Liver (tissue), 8 donors: ENCODE measurements at regions not wholly inside any gene's neighbourhood (a gene's known extent, or its start where the extent isn't known, plus 50 kb on each side); places are given as distances from the start of the nearest gene placed in this dataset.

ENCODE experiments used
- DNase-seq: peaks from one replicate; pipeline ENCODE4 v3.0.0-alpha.2; 2017; ENCODE audit warnings: low spot score
- H3K27ac ChIP-seq, 2 donors: one replicate each; pipeline ENCODE4 v1.7.0; 2013; ENCODE audit warnings: inconsistent platforms in 2 of 2, low read length in 2 of 2, control low read depth in 1 of 2, low read depth in 1 of 2, mild to moderate bottlenecking in 1 of 2
- H3K27me3 ChIP-seq, 4 donors: one replicate each; pipeline versions ENCODE4 v1.6.1 to v1.7.0; 2013; ENCODE audit warnings: low read length in 3 of 4, inconsistent platforms in 1 of 4, mild to moderate bottlenecking in 1 of 4, moderate library complexity in 1 of 4; ENCODE audit not compliant: control insufficient read depth in 4 of 4, insufficient read depth in 4 of 4
- H3K36me3 ChIP-seq, 4 donors: one replicate each; pipeline versions ENCODE4 v1.6.1 to v1.7.0; 2013; ENCODE audit warnings: low read length in 3 of 4, mild to moderate bottlenecking in 3 of 4, low read depth in 1 of 4, moderate library complexity in 1 of 4; ENCODE audit not compliant: control insufficient read depth in 4 of 4, insufficient read depth in 3 of 4
- H3K4me1 ChIP-seq, 4 donors: one replicate each; pipeline versions ENCODE4 v1.6.1 to v1.7.0; 2013; ENCODE audit warnings: low read length in 3 of 4, mild to moderate bottlenecking in 3 of 4, moderate library complexity in 1 of 4; ENCODE audit not compliant: control insufficient read depth in 4 of 4, insufficient read depth in 4 of 4
- H3K4me3 ChIP-seq, 3 donors: one replicate each; pipeline versions ENCODE4 v1.6.1 to v1.7.0; 2013; ENCODE audit warnings: low read length in 3 of 3, control low read depth in 1 of 3, low read depth in 1 of 3, mild to moderate bottlenecking in 1 of 3
- H3K9ac ChIP-seq, 2 donors: one replicate each; pipeline ENCODE4 v1.7.0; 2013; ENCODE audit warnings: low read length in 2 of 2, mild to moderate bottlenecking in 2 of 2, moderate library complexity in 2 of 2, control low read depth in 1 of 2, low read depth in 1 of 2
- H3K9me3 ChIP-seq, 4 donors: one replicate each; pipeline versions ENCODE4 v1.6.1 to v1.7.0; 2013; ENCODE audit warnings: low read length in 3 of 4; ENCODE audit not compliant: control insufficient read depth in 4 of 4
- EGR1 ChIP-seq, 2 donors: IDR thresholded peaks; 2 replicates each; pipeline ENCODE4 v1.6.1; 2016 to 2018; ENCODE audit warnings: antibody characterized with exemption in 2 of 2, low read depth in 2 of 2
- FOXA1 ChIP-seq: IDR thresholded peaks from 2 replicates; pipeline ENCODE4 v1.6.1; 2016; ENCODE audit warnings: antibody characterized with exemption
- FOXA2 ChIP-seq: IDR thresholded peaks from 2 replicates; pipeline ENCODE4 v1.6.1; 2016; ENCODE audit warnings: antibody characterized with exemption
- HNF4A ChIP-seq, 2 donors: conservative IDR thresholded peaks; 2 replicates each; pipeline ENCODE4 v1.6.1; 2016; ENCODE audit warnings: antibody characterized with exemption in 2 of 2, mild to moderate bottlenecking in 2 of 2
- HNF4G ChIP-seq: IDR thresholded peaks from 2 replicates; pipeline ENCODE4 v1.6.1; 2016; ENCODE audit warnings: antibody characterized with exemption
- NR2F2 ChIP-seq: IDR thresholded peaks from 2 replicates; pipeline ENCODE4 v1.6.1; 2016; ENCODE audit warnings: antibody characterized with exemption
- RAD21 ChIP-seq, 2 donors: IDR thresholded peaks; 2 replicates each; pipeline ENCODE4 v1.6.1; 2016; ENCODE audit warnings: antibody characterized with exemption in 2 of 2, mild to moderate bottlenecking in 2 of 2
- RXRA ChIP-seq, 2 donors: IDR thresholded peaks; 2 replicates each; pipeline ENCODE4 v1.6.1; 2017 to 2018; ENCODE audit warnings: antibody characterized with exemption in 2 of 2, mild to moderate bottlenecking in 1 of 2
- SP1 ChIP-seq: IDR thresholded peaks from 2 replicates; pipeline ENCODE4 v1.6.1; 2018; ENCODE audit warnings: antibody characterized with exemption, mild to moderate bottlenecking
- YY1 ChIP-seq: IDR thresholded peaks from 2 replicates; pipeline ENCODE4 v1.6.1; 2016; ENCODE audit warnings: antibody characterized with exemption, mild to moderate bottlenecking
- WGBS: extraction: QIAGEN DNeasy Blood & Tissue Kit; methylation state at CpG from one replicate; pipeline ENCODE4 v1.1.7; 2013; 5-methylcytosine and 5-hydroxymethylcytosine counted together
- TF ChIP-seq, protein P1 (sequence below): fragments of 150-350 bp; IDR thresholded peaks from 2 replicates; pipeline ENCODE4 v1.5.1; 2017; ENCODE audit warnings: improper control_type of control experiment, low read depth, low read length; ENCODE audit not compliant: missing input control
- TF ChIP-seq, protein P2 (sequence below): IDR thresholded peaks from 2 replicates; pipeline ENCODE4 v1.6.1; 2016; ENCODE audit warnings: antibody characterized with exemption
- TF ChIP-seq, protein P3 (sequence below): IDR thresholded peaks from 2 replicates; pipeline ENCODE4 v1.6.1; 2016; ENCODE audit warnings: antibody characterized with exemption
- TF ChIP-seq, protein P4 (sequence below): IDR thresholded peaks from 2 replicates; pipeline ENCODE4 v1.6.1; 2016; ENCODE audit warnings: antibody characterized with exemption
- TF ChIP-seq, protein P5 (sequence below): IDR thresholded peaks from 2 replicates; pipeline ENCODE4 v1.6.1; 2016; ENCODE audit warnings: antibody characterized with exemption, mild to moderate bottlenecking
- donor health status: healthy.
- donor health status: healthy.
- donor health status: healthy.
- donor health status: healthy.
- donor health status: healthy.

DNA sequence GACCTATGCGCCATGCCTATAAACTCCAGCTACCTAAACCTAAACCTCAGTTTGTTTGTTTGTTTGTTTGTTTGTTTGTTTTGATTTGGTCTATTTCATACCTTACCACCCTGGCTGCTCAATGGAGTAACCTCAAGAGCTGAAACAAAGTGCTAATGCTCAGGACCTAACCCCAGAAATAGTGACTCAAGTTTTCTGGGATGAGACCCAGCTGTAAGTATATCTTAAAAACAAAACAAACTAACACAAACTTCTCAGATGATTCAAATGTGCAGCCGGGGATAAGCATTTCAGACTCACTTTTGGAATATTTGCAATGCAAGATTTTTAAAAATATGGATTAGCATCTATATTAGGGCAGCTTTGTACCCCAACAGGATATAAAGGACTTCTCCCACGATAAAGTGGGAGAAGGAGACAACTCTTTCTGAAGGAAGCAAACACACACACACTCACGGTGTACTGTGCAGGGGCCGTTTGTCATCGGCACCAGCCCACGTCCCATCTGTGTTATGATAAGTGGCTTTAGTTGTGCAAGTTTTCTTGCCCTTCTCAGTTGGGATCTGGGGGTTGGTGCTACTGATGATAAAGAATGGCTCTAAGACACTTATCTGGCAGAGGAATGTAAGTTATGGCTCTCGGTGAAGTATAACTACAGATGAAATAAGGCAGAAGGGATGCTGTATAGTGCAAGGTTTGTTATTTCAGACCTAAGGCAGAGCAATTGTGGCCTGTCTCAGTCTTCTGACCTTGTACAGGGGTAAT lies 516.7 kb upstream of the TMEM132C start:
- H3K9ac ChIP-seq, result no peak overlapping the region
- no peak overlapping the region for H3K4me3 ChIP-seq
- WGBS, result 69% methylated on average over 8 of the region's 8 CpGs
- no peaks in the 10 kb centered on the region for H3K9me3 ChIP-seq
- H3K27ac ChIP-seq, result no peak overlapping the region
- DNase-seq, result no peak
- peaks cover 0 to 2% (median 0%) of the 10 kb centered on the region in 4 donors for H3K27me3 ChIP-seq
- no peaks in the 10 kb centered on the region for H3K4me1 ChIP-seq
- TF ChIP-seq, protein P1, sequence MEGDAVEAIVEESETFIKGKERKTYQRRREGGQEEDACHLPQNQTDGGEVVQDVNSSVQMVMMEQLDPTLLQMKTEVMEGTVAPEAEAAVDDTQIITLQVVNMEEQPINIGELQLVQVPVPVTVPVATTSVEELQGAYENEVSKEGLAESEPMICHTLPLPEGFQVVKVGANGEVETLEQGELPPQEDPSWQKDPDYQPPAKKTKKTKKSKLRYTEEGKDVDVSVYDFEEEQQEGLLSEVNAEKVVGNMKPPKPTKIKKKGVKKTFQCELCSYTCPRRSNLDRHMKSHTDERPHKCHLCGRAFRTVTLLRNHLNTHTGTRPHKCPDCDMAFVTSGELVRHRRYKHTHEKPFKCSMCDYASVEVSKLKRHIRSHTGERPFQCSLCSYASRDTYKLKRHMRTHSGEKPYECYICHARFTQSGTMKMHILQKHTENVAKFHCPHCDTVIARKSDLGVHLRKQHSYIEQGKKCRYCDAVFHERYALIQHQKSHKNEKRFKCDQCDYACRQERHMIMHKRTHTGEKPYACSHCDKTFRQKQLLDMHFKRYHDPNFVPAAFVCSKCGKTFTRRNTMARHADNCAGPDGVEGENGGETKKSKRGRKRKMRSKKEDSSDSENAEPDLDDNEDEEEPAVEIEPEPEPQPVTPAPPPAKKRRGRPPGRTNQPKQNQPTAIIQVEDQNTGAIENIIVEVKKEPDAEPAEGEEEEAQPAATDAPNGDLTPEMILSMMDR, result no peak
- TF ChIP-seq SP1, result no peak
- TF ChIP-seq, protein P2, sequence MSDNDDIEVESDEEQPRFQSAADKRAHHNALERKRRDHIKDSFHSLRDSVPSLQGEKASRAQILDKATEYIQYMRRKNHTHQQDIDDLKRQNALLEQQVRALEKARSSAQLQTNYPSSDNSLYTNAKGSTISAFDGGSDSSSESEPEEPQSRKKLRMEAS, result no peak
- no peaks in the 10 kb centered on the region for H3K36me3 ChIP-seq

DNA sequence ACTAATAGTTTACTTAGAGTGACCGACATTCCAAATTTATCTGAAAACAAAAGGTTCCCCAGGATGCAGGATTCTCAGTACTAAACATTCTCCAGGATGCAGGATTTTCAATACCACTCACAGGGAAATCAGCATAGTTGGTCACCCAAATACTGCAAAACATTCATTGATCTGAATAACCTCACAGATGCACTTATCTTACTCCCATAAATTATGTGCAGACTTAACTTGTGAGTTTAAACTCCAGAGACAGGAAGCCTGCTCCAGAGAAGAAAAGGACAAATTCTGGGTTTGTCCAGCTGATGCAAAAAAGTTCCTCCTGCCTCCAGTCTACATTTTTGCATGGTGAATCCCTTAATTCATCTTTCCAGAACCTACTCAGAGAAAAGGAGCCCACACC lies 514.2 kb upstream of the TMEM132C start:
- WGBS, result 83% methylated on average over 1 of the region's 1 CpG
- no peak for DNase-seq
- Histone ChIP-seq H3K9me3 (peaks cover 0 to 3% (median 0%) of the 10 kb centered on the region in 4 donors), H3K4me3 (no peak overlapping the region), H3K27me3 (no peaks in the 10 kb centered on the region), H3K4me1 (no peaks in the 10 kb centered on the region), H3K9ac (no peak overlapping the region), H3K36me3 (no peaks in the 10 kb centered on the region), H3K27ac (no peak overlapping the region)
- no peak for TF ChIP-seq RAD21 (IDR thresholded peaks at IDR 0.05)
- TF ChIP-seq, protein P3, sequence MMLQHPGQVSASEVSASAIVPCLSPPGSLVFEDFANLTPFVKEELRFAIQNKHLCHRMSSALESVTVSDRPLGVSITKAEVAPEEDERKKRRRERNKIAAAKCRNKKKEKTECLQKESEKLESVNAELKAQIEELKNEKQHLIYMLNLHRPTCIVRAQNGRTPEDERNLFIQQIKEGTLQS, result no peak
- TF ChIP-seq HNF4A (conservative IDR thresholded peaks at IDR 0.05), result no peak
- TF ChIP-seq, protein P2, result no peak
- no peak for TF ChIP-seq YY1
- no peak for TF ChIP-seq FOXA1

DNA sequence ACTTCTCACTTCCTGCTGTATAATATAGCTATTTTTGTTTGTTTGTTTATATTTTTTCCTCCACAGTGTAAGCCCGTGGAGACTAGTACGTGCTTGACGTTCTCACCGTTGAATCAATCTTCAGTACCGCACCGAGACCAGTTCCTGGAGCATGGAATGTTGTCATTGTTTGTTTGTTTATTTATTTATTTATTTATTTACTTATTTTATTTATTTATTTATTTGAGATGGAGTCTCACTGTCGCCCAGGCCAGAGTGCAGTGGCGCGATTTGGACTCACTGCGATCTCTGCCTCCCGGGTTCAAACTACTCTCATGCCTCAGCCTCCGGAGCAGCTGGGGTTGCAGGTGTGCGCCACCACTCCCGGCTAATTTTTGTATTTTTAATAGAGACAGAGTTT lies 506.6 kb upstream of the TMEM132C start:
- no peak overlapping the region for H3K4me3 ChIP-seq
- 93% methylated on average over 14 of the region's 14 CpGs for WGBS
- H3K27me3 ChIP-seq, result no peaks in the 10 kb centered on the region
- no peaks in the 10 kb centered on the region for H3K36me3 ChIP-seq
- peaks cover 0 to 7% (median 5%) of the 10 kb centered on the region in 4 donors for H3K9me3 ChIP-seq
- DNase-seq, result no peak
- no peaks in the 10 kb centered on the region for H3K4me1 ChIP-seq
- no peak overlapping the region for H3K27ac ChIP-seq
- H3K9ac ChIP-seq, result no peak overlapping the region
- TF ChIP-seq RAD21 (IDR thresholded peaks at IDR 0.05) (no peak), FOXA2 (no peak), HNF4A (conservative IDR thresholded peaks at IDR 0.05) (no peak), SP1 (no peak), RXRA (IDR thresholded peaks at IDR 0.05) (no peak), YY1 (no peak), NR2F2 (no peak), FOXA1 (no peak), HNF4G (no peak), EGR1 (IDR thresholded peaks at IDR 0.05; ENCODE audit: low read depth in 2 of 2) (no peak)
- TF ChIP-seq, protein P4, sequence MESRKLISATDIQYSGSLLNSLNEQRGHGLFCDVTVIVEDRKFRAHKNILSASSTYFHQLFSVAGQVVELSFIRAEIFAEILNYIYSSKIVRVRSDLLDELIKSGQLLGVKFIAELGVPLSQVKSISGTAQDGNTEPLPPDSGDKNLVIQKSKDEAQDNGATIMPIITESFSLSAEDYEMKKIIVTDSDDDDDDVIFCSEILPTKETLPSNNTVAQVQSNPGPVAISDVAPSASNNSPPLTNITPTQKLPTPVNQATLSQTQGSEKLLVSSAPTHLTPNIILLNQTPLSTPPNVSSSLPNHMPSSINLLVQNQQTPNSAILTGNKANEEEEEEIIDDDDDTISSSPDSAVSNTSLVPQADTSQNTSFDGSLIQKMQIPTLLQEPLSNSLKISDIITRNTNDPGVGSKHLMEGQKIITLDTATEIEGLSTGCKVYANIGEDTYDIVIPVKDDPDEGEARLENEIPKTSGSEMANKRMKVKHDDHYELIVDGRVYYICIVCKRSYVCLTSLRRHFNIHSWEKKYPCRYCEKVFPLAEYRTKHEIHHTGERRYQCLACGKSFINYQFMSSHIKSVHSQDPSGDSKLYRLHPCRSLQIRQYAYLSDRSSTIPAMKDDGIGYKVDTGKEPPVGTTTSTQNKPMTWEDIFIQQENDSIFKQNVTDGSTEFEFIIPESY, result no peak
- TF ChIP-seq, protein P2, result no peak
- TF ChIP-seq, protein P5, sequence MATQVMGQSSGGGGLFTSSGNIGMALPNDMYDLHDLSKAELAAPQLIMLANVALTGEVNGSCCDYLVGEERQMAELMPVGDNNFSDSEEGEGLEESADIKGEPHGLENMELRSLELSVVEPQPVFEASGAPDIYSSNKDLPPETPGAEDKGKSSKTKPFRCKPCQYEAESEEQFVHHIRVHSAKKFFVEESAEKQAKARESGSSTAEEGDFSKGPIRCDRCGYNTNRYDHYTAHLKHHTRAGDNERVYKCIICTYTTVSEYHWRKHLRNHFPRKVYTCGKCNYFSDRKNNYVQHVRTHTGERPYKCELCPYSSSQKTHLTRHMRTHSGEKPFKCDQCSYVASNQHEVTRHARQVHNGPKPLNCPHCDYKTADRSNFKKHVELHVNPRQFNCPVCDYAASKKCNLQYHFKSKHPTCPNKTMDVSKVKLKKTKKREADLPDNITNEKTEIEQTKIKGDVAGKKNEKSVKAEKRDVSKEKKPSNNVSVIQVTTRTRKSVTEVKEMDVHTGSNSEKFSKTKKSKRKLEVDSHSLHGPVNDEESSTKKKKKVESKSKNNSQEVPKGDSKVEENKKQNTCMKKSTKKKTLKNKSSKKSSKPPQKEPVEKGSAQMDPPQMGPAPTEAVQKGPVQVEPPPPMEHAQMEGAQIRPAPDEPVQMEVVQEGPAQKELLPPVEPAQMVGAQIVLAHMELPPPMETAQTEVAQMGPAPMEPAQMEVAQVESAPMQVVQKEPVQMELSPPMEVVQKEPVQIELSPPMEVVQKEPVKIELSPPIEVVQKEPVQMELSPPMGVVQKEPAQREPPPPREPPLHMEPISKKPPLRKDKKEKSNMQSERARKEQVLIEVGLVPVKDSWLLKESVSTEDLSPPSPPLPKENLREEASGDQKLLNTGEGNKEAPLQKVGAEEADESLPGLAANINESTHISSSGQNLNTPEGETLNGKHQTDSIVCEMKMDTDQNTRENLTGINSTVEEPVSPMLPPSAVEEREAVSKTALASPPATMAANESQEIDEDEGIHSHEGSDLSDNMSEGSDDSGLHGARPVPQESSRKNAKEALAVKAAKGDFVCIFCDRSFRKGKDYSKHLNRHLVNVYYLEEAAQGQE, result no peak
- TF ChIP-seq, protein P1, result no peak
